Caco-2 (cell line): ENCODE measurements at regions not wholly inside any gene's neighbourhood (a gene's known extent, or its start where the extent isn't known, plus 50 kb on each side); places are given as distances from the start of the nearest gene placed in this dataset.

Source experiments
- BruUV-seq: library from RNA; stranded (reverse); fragments of 400-500 nt; replicated peaks from 2 replicates; lab custom pipeline; 2021; lab: Mats Ljungman, UMichigan
- CTCF ChIA-PET: fragments of 300-600 bp; sonication (Branson Sonifier 250); formaldehyde crosslinking; loops from one replicate; lab custom pipeline; 2022; ENCODE audit warnings: antibody characterized with exemption; lab: Charles Lee
- POLR2A ChIA-PET: fragments of 300-600 bp; sonication (Branson Sonifier 250); formaldehyde crosslinking; loops from one replicate; lab custom pipeline; 2022; ENCODE audit warnings: antibody characterized with exemption; lab: Charles Lee
- DNase-seq, 2 experiments: peaks; one replicate each; pipeline versions ENCODE4 v3.0.0 to v3.0.0-alpha.2; 2020 to 2022
- H3K27me3 ChIP-seq: replicated peaks from 2 replicates; pipeline ENCODE4 v1.6.0; 2011; ENCODE audit warnings: low read length; ENCODE audit not compliant: control insufficient read depth, insufficient read depth
- H3K36me3 ChIP-seq: 2 replicates; pipeline ENCODE4 v1.5.1; 2011; ENCODE audit warnings: low read length; ENCODE audit not compliant: control insufficient read depth, insufficient read depth
- H3K4me1 ChIP-seq: fragments of 250-450 bp; sonication (Bioruptor Pico); 2 replicates; pipeline ENCODE4 v1.5.1; 2020; ENCODE audit warnings: mild to moderate bottlenecking
- H3K4me3 ChIP-seq: 2 replicates; pipeline ENCODE4 v1.5.1; 2011; ENCODE audit warnings: low read depth, mild to moderate bottlenecking, control low read depth, low read length
- H3K9me3 ChIP-seq: fragments of 250-450 bp; sonication (Bioruptor Pico); 2 replicates; pipeline ENCODE4 v1.5.1; 2020; ENCODE audit warnings: mild to moderate bottlenecking, moderate library complexity
- H3K27ac Mint-ChIP-seq: one replicate; pipeline ENCODE4 v1.8.0; 2022; ENCODE audit warnings: mixed read lengths; ENCODE audit not compliant: unreplicated experiment
- H3K27me3 Mint-ChIP-seq: one replicate; pipeline ENCODE4 v1.8.0; 2022; ENCODE audit warnings: mixed read lengths; ENCODE audit not compliant: insufficient read depth, unreplicated experiment
- H3K36me3 Mint-ChIP-seq: one replicate; pipeline ENCODE4 v1.8.0; 2022; ENCODE audit warnings: mild to moderate bottlenecking, mixed read lengths; ENCODE audit not compliant: insufficient read depth, unreplicated experiment
- H3K4me1 Mint-ChIP-seq: one replicate; pipeline ENCODE4 v1.8.0; 2022; ENCODE audit warnings: low read depth, mixed read lengths; ENCODE audit not compliant: unreplicated experiment
- H3K4me3 Mint-ChIP-seq: one replicate; pipeline ENCODE4 v1.8.0; 2022; ENCODE audit warnings: mild to moderate bottlenecking, moderate library complexity, mixed read lengths; ENCODE audit not compliant: unreplicated experiment
- H3K9me3 Mint-ChIP-seq: one replicate; pipeline ENCODE4 v1.8.0; 2022; ENCODE audit warnings: mixed read lengths; ENCODE audit not compliant: unreplicated experiment
- intact Hi-C: fragments of 100-400 bp; cut with micrococcal nuclease; formaldehyde crosslinking; loops from one replicate; pipeline ENCODE4 v1.10.0; 2022; ENCODE audit not compliant: unreplicated experiment
- TF ChIP-seq, protein P1 (sequence below), 2 experiments: fragments of 200-600 bp in 1 of 2; IDR thresholded peaks; 1 replicate in 1 of 2; 2 replicates in 1 of 2; pipeline versions ENCODE4 v1.5.1 to v1.8.0; 2011 to 2022; ENCODE audit warnings: antibody characterized with exemption in 1 of 2, control low read depth in 1 of 2, inconsistent platforms in 1 of 2, low read depth in 1 of 2, low read length in 1 of 2, mild to moderate bottlenecking in 1 of 2, moderate library complexity in 1 of 2; ENCODE audit not compliant: insufficient read depth in 1 of 2, severe bottlenecking in 1 of 2, unreplicated experiment in 1 of 2

GRCh38 chr9:80797831-80798688 lies 891.3 kb downstream of the TLE1 start:
- TF ChIP-seq, protein P1, sequence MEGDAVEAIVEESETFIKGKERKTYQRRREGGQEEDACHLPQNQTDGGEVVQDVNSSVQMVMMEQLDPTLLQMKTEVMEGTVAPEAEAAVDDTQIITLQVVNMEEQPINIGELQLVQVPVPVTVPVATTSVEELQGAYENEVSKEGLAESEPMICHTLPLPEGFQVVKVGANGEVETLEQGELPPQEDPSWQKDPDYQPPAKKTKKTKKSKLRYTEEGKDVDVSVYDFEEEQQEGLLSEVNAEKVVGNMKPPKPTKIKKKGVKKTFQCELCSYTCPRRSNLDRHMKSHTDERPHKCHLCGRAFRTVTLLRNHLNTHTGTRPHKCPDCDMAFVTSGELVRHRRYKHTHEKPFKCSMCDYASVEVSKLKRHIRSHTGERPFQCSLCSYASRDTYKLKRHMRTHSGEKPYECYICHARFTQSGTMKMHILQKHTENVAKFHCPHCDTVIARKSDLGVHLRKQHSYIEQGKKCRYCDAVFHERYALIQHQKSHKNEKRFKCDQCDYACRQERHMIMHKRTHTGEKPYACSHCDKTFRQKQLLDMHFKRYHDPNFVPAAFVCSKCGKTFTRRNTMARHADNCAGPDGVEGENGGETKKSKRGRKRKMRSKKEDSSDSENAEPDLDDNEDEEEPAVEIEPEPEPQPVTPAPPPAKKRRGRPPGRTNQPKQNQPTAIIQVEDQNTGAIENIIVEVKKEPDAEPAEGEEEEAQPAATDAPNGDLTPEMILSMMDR (IDR thresholded peaks at IDR 0.05; ENCODE audit: insufficient read depth in 1 of 2, low read depth in 1 of 2, low read length in 1 of 2, severe bottlenecking in 1 of 2, unreplicated experiment in 1 of 2): no peak
- Mint-ChIP-seq H3K27me3 (no peaks in the 10 kb centered on the region), H3K36me3 (no peaks in the 10 kb centered on the region), H3K9me3 (no peaks in the 10 kb centered on the region), H3K4me1 (no peaks in the 10 kb centered on the region), H3K4me3 (no peak overlapping the region), H3K27ac (no peak overlapping the region)
- Histone ChIP-seq H3K27me3 (no peaks in the 10 kb centered on the region), H3K36me3 (no peaks in the 10 kb centered on the region), H3K9me3 (no peaks in the 10 kb centered on the region), H3K4me3 (no peak overlapping the region), H3K4me1 (no peaks in the 10 kb centered on the region)
- intact Hi-C loops: no loop called here
- no TSS peak for BruUV-seq
- ChIA-PET POLR2A (no interaction called here), CTCF (no interaction called here)
- no peak for DNase-seq

- DNase-seq: no peak
- Histone ChIP-seq H3K4me3 (no peak overlapping the region), H3K4me1 (no peaks in the 10 kb centered on the region), H3K9me3 (no peaks in the 10 kb centered on the region), H3K27me3 (no peaks in the 10 kb centered on the region), H3K36me3 (no peaks in the 10 kb centered on the region)
- Mint-ChIP-seq H3K36me3 (no peaks in the 10 kb centered on the region), H3K9me3 (no peaks in the 10 kb centered on the region), H3K27ac (no peak overlapping the region), H3K4me3 (no peak overlapping the region), H3K4me1 (no peaks in the 10 kb centered on the region), H3K27me3 (no peaks in the 10 kb centered on the region)
- CTCF ChIA-PET: no interaction called here
- intact Hi-C loops: no loop called here
- POLR2A ChIA-PET: no interaction called here
- BruUV-seq: no TSS peak
- TF ChIP-seq, protein P1 (IDR thresholded peaks at IDR 0.05; ENCODE audit: insufficient read depth in 1 of 2, low read depth in 1 of 2, low read length in 1 of 2, severe bottlenecking in 1 of 2, unreplicated experiment in 1 of 2): no peak
Measured at GRCh38 chr9:80797101-80797829, 892.1 kb downstream of the TLE1 start.

DNA sequence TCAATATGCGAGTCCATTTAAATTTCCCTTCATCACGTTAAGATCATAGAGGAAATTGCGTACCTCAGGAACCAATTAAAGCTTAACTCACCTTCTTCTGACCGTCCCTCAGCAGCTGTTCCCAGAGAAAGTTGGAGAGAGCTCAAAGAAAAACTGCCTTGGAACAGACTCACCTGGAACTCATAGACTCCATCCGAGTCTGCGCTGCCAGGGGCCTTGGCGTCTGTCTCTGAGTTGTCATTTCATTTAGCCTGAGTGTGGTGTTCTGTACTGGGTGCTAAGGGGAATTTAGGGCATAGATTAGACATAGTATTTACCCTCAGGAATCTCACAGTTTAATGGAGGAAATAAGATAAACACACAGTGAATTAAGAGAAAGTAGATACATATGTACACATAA lies 892.7 kb downstream of the TLE1 start:
- no peaks in the 10 kb centered on the region for H3K9me3 Mint-ChIP-seq
- no peaks in the 10 kb centered on the region for H3K4me1 ChIP-seq
- H3K9me3 ChIP-seq: no peaks in the 10 kb centered on the region
- TF ChIP-seq, protein P1 (IDR thresholded peaks at IDR 0.05; ENCODE audit: insufficient read depth in 1 of 2, low read depth in 1 of 2, low read length in 1 of 2, severe bottlenecking in 1 of 2, unreplicated experiment in 1 of 2): no peak
- no peak for DNase-seq
- H3K4me1 Mint-ChIP-seq: no peaks in the 10 kb centered on the region
- H3K36me3 Mint-ChIP-seq: no peaks in the 10 kb centered on the region
- CTCF ChIA-PET: no interaction called here
- intact Hi-C loops: no loop called here
- no peak overlapping the region for H3K4me3 Mint-ChIP-seq
- no peaks in the 10 kb centered on the region for H3K27me3 ChIP-seq
- no peak overlapping the region for H3K4me3 ChIP-seq
- no peaks in the 10 kb centered on the region for H3K27me3 Mint-ChIP-seq
- POLR2A ChIA-PET: no interaction called here
- no peak overlapping the region for H3K27ac Mint-ChIP-seq
- no peaks in the 10 kb centered on the region for H3K36me3 ChIP-seq
- no TSS peak for BruUV-seq
